Fibroblast of lung (primary cell): ENCODE measurements at regions not wholly inside any gene's neighbourhood (a gene's known extent, or its start where the extent isn't known, plus 50 kb on each side); places are given as distances from the start of the nearest gene placed in this dataset.

Experiments
- CTCF ChIP-seq, 2 donors: IDR thresholded peaks in 1 of 2; conservative IDR thresholded peaks in 1 of 2; 1 replicate in 1 of 2; 2 replicates in 1 of 2; pipeline ENCODE4 v1.5.1; 2011 to 2012; ENCODE audit warnings: low read length in 2 of 2, control low read depth in 1 of 2, inconsistent platforms in 1 of 2, low read depth in 1 of 2, mild to moderate bottlenecking in 1 of 2
- EZH2 ChIP-seq: IDR thresholded peaks from 2 replicates; pipeline ENCODE4 v1.5.1; 2012; ENCODE audit warnings: low read length, control low read depth, mild to moderate bottlenecking; ENCODE audit errors: missing control alignments

GRCh38 chr22:27192135-27192829, 534.9 kb downstream of the MIAT start:
- TF ChIP-seq CTCF (conservative IDR thresholded peaks at IDR 0.05 in 1 of 2, IDR thresholded peaks at IDR 0.05 in 1 of 2; ENCODE audit: low read depth in 1 of 2, low read length in 2 of 2) (no peak), EZH2 (no peak)
